BLaER1 treated with 17β-estradiol and CSF1 and Interleukin-3, amounts not matched to agents 10 nM and 100 nM (cell line): ENCODE measurements at regions not wholly inside any gene's neighbourhood (a gene's known extent, or its start where the extent isn't known, plus 50 kb on each side); places are given as distances from the start of the nearest gene placed in this dataset.
"Not testable (repeated sequence)": the region's sequence is repeated elsewhere in the genome, so short reads cannot be mapped to it uniquely, and the experiment has no call there.

Experiments used
- H3K27ac ChIP-seq, 11 experiments: shearing (Covaris generic); formaldehyde crosslinking; 2 replicates each; pipeline ENCODE4 v1.8.1; 2022
- H3K27me3 ChIP-seq, 11 experiments: shearing (Covaris generic); formaldehyde crosslinking; 2 replicates each; pipeline ENCODE4 v1.8.1; 2022
- H3K36me3 ChIP-seq, 11 experiments: shearing (Covaris generic); formaldehyde crosslinking; 2 replicates each; pipeline ENCODE4 v1.8.1; 2022
- H3K4me1 ChIP-seq, 10 experiments: shearing (Covaris generic); formaldehyde crosslinking; 2 replicates each; pipeline ENCODE4 v1.8.1; 2022
- H3K4me2 ChIP-seq, 11 experiments: shearing (Covaris generic); formaldehyde crosslinking; 2 replicates each; pipeline ENCODE4 v1.8.1; 2022
- H3K4me3 ChIP-seq, 10 experiments: shearing (Covaris generic); formaldehyde crosslinking; 2 replicates each; pipeline ENCODE4 v1.8.1; 2022
- H3K9ac ChIP-seq, 11 experiments: shearing (Covaris generic); formaldehyde crosslinking; 2 replicates each; pipeline ENCODE4 v1.8.1; 2022
- H3K9me3 ChIP-seq, 11 experiments: shearing (Covaris generic); formaldehyde crosslinking; replicated peaks in 1 of 11; 2 replicates each; pipeline ENCODE4 v1.8.1; 2022
- H4K20me1 ChIP-seq, 11 experiments: shearing (Covaris generic); formaldehyde crosslinking; 2 replicates each; pipeline ENCODE4 v1.8.1; 2022
- Cebpa-rat ChIP-seq, 11 experiments: shearing (Covaris generic); IDR thresholded peaks; 2 replicates each; pipeline ENCODE4 v1.8.1; 2022

DNA sequence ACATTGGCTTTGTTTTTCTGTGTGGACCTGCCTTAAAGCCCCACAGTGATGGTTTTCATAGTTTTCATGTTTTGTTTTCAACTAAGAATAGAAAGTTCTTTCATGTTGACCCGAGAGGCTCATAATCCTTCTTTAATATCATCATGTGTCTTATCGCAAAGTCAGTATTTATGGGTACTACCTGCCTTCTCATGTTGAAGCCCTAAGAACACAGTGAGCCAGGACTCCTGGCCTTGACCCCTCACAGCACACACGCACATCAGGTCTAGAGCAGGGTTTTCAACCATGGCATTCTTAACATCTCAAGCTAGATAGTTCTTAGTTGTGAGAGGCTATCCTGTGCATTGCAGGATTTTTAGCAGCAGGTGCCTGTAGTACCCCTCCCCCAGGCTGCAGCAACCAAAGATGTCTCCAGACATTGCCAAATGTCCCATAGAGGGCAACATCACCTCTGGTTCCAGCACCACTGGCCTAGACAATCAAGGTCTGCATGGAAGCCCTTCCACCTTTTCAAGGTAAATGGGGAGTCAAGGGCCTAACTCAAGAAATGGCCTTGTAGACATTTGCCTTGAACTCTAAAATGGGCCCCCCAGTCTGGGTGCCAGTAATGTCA, 118.3 kb downstream of the MTHFS start:
- H3K4me2 ChIP-seq: no peak overlapping the region
- no peaks in the 10 kb centered on the region for H4K20me1 ChIP-seq
- H3K9ac ChIP-seq: no peak overlapping the region
- 0 out of 20 replicates have a peak, but pooled peaks cover 0 to 3% (median 0%) of the 10 kb centered on the region in 10 experiments for H3K4me1 ChIP-seq
- TF ChIP-seq Cebpa-rat (IDR thresholded peaks at IDR 0.05): no peak
- H3K36me3 ChIP-seq: no peaks in the 10 kb centered on the region
- no peak overlapping the region for H3K27ac ChIP-seq
- no peaks in the 10 kb centered on the region for H3K27me3 ChIP-seq
- H3K9me3 ChIP-seq: peaks cover 34 to 41% (median 37%) of the 10 kb centered on the region in 11 experiments
- H3K4me3 ChIP-seq: no peak overlapping the region

DNA sequence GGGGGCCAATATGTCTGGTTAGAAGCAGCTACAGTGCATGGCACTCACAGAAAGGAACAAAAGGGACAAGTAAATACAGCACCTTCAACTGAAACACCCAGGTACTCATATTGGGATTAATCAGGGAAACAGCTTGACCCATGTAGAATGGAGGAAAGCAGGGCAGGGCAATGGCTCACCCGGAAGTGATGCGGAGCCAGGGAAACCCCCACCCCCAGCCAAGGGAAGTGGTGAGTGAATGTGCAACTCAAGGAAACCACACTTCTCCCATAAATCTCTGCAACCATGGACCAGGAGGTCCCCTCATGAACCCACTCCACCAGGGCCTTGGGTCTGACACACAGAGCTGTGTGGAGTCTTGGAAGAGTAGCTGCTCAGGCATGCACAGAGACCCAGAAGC, 117.1 kb downstream of the MTHFS start:
- Histone ChIP-seq H3K4me2 (no peak overlapping the region), H3K36me3 (no peaks in the 10 kb centered on the region), H3K4me3 (no peak overlapping the region), H4K20me1 (no peaks in the 10 kb centered on the region), H3K9me3 (peaks cover 34 to 51% (median 40%) of the 10 kb centered on the region in 11 experiments), H3K27me3 (no peaks in the 10 kb centered on the region), H3K9ac (no peak overlapping the region), H3K27ac (no peak overlapping the region), H3K4me1 (0 out of 20 replicates have a peak, but pooled peaks cover 0 to 3% (median 0%) of the 10 kb centered on the region in 10 experiments)
- TF ChIP-seq Cebpa-rat (IDR thresholded peaks at IDR 0.05): no peak

DNA sequence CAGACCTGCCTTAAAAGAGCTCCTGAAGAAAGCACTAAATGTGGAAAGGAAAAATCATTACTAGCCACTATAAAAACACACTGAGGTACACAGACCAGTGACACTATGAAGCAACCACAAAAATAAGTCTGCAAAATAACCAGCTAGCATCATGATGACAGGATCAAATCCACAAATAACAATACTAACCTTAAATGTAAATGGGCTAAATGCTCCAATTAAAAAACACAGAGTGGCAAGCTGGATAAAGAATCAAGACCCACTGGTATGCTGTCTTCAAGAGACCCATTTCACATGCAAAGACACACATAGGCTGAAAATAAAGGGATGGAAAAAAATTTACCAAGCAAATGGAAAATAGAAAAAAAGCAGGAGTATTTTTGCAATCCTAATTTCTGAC, 114.5 kb downstream of the MTHFS start:
- not testable (repeated sequence) for H3K4me3 ChIP-seq, H3K9ac ChIP-seq, H3K4me2 ChIP-seq, H3K27ac ChIP-seq, H3K4me1 ChIP-seq, H3K36me3 ChIP-seq, H3K27me3 ChIP-seq, H4K20me1 ChIP-seq
- peaks cover 34 to 56% (median 40%) of the 10 kb centered on the region in 11 experiments for H3K9me3 ChIP-seq
